ENCODE measurements at regions not wholly inside any gene's neighbourhood (a gene's known extent, or its start where the extent isn't known, plus 50 kb on each side); places are given as distances from the start of the nearest gene placed in this dataset.

- no peak overlapping the region for H3K4me3 Mint-ChIP-seq
- H3K36me3 Mint-ChIP-seq (ENCODE audit: low read depth), result no peaks in the 10 kb centered on the region
- no peaks in the 10 kb centered on the region for H3K4me1 Mint-ChIP-seq
- H3K27ac Mint-ChIP-seq, result no peak overlapping the region
- peaks cover 54% of the 10 kb centered on the region for H3K27me3 Mint-ChIP-seq (ENCODE audit: low read depth)
- TF ChIP-seq CTCF (IDR thresholded peaks at IDR 0.05; ENCODE audit: unreplicated experiment in 3 of 3), result no peak
- H3K9me3 Mint-ChIP-seq, result no peaks in the 10 kb centered on the region
These were observed 454.4 kb downstream of the BRD1 start for GRCh38 chr22:49373289-49373666.

GRCh38 chr22:49372530-49373288 is 455.0 kb downstream of the BRD1 start:
- H3K27me3 Mint-ChIP-seq (ENCODE audit: low read depth), result peaks cover 54% of the 10 kb centered on the region
- no peaks in the 10 kb centered on the region for H3K9me3 Mint-ChIP-seq
- H3K4me1 Mint-ChIP-seq, result no peaks in the 10 kb centered on the region
- TF ChIP-seq CTCF (IDR thresholded peaks at IDR 0.05; ENCODE audit: unreplicated experiment in 3 of 3), result no peak
- no peak overlapping the region for H3K27ac Mint-ChIP-seq
- H3K4me3 Mint-ChIP-seq, result no peak overlapping the region
- H3K36me3 Mint-ChIP-seq (ENCODE audit: low read depth), result no peaks in the 10 kb centered on the region

- no peak overlapping the region for H3K27ac Mint-ChIP-seq
- no peak overlapping the region for H3K4me3 Mint-ChIP-seq
- no peaks in the 10 kb centered on the region for H3K4me1 Mint-ChIP-seq
- TF ChIP-seq CTCF (IDR thresholded peaks at IDR 0.05; ENCODE audit: unreplicated experiment in 3 of 3), result no peak
- no peaks in the 10 kb centered on the region for H3K36me3 Mint-ChIP-seq (ENCODE audit: low read depth)
- H3K27me3 Mint-ChIP-seq (ENCODE audit: low read depth), result peaks cover 52% of the 10 kb centered on the region
- H3K9me3 Mint-ChIP-seq, result no peaks in the 10 kb centered on the region
These were observed 455.6 kb downstream of the BRD1 start for GRCh38 chr22:49372111-49372529.

- peaks cover 54% of the 10 kb centered on the region for H3K27me3 Mint-ChIP-seq (ENCODE audit: low read depth)
- no peak for TF ChIP-seq CTCF (IDR thresholded peaks at IDR 0.05; ENCODE audit: unreplicated experiment in 3 of 3)
- H3K36me3 Mint-ChIP-seq (ENCODE audit: low read depth), result no peaks in the 10 kb centered on the region
- H3K9me3 Mint-ChIP-seq, result no peaks in the 10 kb centered on the region
- H3K4me3 Mint-ChIP-seq, result no peak overlapping the region
- no peak overlapping the region for H3K27ac Mint-ChIP-seq
- no peaks in the 10 kb centered on the region for H3K4me1 Mint-ChIP-seq
These were observed 456.2 kb downstream of the BRD1 start for GRCh38 chr22:49371325-49372110.

GRCh38 chr22:49370627-49371301 is 456.9 kb downstream of the BRD1 start:
- H3K27me3 Mint-ChIP-seq (ENCODE audit: low read depth), result peaks cover 53% of the 10 kb centered on the region
- H3K36me3 Mint-ChIP-seq (ENCODE audit: low read depth), result no peaks in the 10 kb centered on the region

More at GRCh38 chr22:49370627-49371301, 456.9 kb downstream of the BRD1 start:
- no peak overlapping the region for H3K4me3 Mint-ChIP-seq
- TF ChIP-seq CTCF (IDR thresholded peaks at IDR 0.05; ENCODE audit: unreplicated experiment in 3 of 3), result no peak
- peak overlapping the region in 1 of 3 experiments; percentile 44 for H3K27ac Mint-ChIP-seq
- H3K9me3 Mint-ChIP-seq, result no peaks in the 10 kb centered on the region
- no peaks in the 10 kb centered on the region for H3K4me1 Mint-ChIP-seq

Data from nephron (organoid).